ENCODE measurements at regions not wholly inside any gene's neighbourhood (a gene's known extent, or its start where the extent isn't known, plus 50 kb on each side); places are given as distances from the start of the nearest gene placed in this dataset.

DNA sequence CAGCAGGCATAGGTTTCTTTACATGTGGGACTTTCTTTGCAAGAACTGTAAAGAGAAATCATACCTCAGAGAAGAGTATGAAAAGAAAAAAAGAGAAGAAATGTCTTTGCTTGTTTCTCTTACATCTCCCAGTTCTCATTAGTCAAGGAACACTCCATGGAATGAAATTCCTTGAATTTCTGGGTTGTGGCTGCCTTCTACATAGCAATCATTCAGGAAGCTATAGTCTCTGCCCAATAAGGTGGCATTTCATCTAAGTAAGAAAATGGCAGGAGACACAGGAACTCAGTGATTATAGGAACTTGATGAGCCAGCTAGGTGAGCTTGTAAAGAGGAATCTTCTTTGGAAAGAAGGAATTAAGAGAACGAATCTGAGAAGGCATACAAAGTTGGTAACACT, 197.0 kb upstream of the FKBP1C start:
- Histone ChIP-seq H3K27ac (ENCODE audit: low read depth in 1 of 2, low read length in 2 of 2) (no peak overlapping the region), H3K36me3 (ENCODE audit: control insufficient read depth in 4 of 4, insufficient read depth in 3 of 4, low read depth in 1 of 4, low read length in 3 of 4) (no peaks in the 10 kb centered on the region), H3K4me3 (ENCODE audit: low read depth in 1 of 3, low read length in 3 of 3) (no peak overlapping the region), H3K27me3 (ENCODE audit: control insufficient read depth in 4 of 4, insufficient read depth in 4 of 4, low read length in 3 of 4) (no peaks in the 10 kb centered on the region), H3K9ac (ENCODE audit: low read depth in 1 of 2, low read length in 2 of 2) (no peak overlapping the region), H3K4me1 (ENCODE audit: control insufficient read depth in 4 of 4, insufficient read depth in 4 of 4, low read length in 3 of 4) (no peaks in the 10 kb centered on the region), H3K9me3 (ENCODE audit: control insufficient read depth in 4 of 4, low read length in 3 of 4) (no peaks in the 10 kb centered on the region)
- TF ChIP-seq JUND (IDR thresholded peaks at IDR 0.05) (no peak), GABPA (IDR thresholded peaks at IDR 0.05 in 1 of 2, conservative IDR thresholded peaks at IDR 0.05 in 1 of 2) (no peak), EGR1 (IDR thresholded peaks at IDR 0.05; ENCODE audit: low read depth in 2 of 2) (no peak), TAF1 (conservative IDR thresholded peaks at IDR 0.05) (no peak), RXRA (IDR thresholded peaks at IDR 0.05) (no peak), SP1 (IDR thresholded peaks at IDR 0.05) (no peak), REST (IDR thresholded peaks at IDR 0.05) (no peak), HNF4G (IDR thresholded peaks at IDR 0.05) (no peak), CTCF (IDR thresholded peaks at IDR 0.05; ENCODE audit: low read depth, low read length, missing input control) (no peak), YY1 (IDR thresholded peaks at IDR 0.05) (no peak), FOXA1 (IDR thresholded peaks at IDR 0.05) (no peak), FOXA2 (IDR thresholded peaks at IDR 0.05) (no peak), NR2F2 (IDR thresholded peaks at IDR 0.05) (no peak)
- TF ChIP-seq, protein P1, sequence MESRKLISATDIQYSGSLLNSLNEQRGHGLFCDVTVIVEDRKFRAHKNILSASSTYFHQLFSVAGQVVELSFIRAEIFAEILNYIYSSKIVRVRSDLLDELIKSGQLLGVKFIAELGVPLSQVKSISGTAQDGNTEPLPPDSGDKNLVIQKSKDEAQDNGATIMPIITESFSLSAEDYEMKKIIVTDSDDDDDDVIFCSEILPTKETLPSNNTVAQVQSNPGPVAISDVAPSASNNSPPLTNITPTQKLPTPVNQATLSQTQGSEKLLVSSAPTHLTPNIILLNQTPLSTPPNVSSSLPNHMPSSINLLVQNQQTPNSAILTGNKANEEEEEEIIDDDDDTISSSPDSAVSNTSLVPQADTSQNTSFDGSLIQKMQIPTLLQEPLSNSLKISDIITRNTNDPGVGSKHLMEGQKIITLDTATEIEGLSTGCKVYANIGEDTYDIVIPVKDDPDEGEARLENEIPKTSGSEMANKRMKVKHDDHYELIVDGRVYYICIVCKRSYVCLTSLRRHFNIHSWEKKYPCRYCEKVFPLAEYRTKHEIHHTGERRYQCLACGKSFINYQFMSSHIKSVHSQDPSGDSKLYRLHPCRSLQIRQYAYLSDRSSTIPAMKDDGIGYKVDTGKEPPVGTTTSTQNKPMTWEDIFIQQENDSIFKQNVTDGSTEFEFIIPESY (IDR thresholded peaks at IDR 0.05), result no peak
- TF ChIP-seq, protein P2, sequence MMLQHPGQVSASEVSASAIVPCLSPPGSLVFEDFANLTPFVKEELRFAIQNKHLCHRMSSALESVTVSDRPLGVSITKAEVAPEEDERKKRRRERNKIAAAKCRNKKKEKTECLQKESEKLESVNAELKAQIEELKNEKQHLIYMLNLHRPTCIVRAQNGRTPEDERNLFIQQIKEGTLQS (IDR thresholded peaks at IDR 0.05), result no peak
- TF ChIP-seq, protein P3, sequence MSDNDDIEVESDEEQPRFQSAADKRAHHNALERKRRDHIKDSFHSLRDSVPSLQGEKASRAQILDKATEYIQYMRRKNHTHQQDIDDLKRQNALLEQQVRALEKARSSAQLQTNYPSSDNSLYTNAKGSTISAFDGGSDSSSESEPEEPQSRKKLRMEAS (IDR thresholded peaks at IDR 0.05), result no peak
- 55% methylated on average over 1 of the region's 1 CpG for WGBS
- DNase-seq (ENCODE audit: low spot score), result no peak

DNA sequence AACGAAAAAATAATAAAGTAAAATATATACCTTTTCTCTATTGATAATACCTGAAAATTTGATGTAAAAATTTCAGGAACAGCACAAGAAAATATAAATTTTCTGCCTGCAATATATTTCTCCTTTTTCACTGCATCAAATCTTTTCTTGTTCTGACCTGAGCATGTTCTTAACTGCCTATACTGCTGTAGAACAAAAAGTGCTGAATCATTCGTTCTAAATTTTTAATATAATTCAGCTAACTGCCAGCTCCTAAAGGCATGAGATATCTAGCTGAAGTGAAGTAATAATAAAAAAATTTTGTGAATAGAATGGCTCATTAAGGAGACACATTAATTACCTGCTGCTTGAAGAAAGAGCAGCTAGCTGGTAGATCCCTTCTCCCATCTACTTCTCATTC, 188.6 kb upstream of the FKBP1C start:
- 37% methylated on average over 2 of the region's 2 CpGs for WGBS

More for the DNA sequence above, 188.6 kb upstream of the FKBP1C start:
- H3K27ac ChIP-seq (ENCODE audit: low read depth in 1 of 2, low read length in 2 of 2), result no peak overlapping the region
- no peaks in the 10 kb centered on the region for H3K4me1 ChIP-seq (ENCODE audit: control insufficient read depth in 4 of 4, insufficient read depth in 4 of 4, low read length in 3 of 4)
- H3K27me3 ChIP-seq (ENCODE audit: control insufficient read depth in 4 of 4, insufficient read depth in 4 of 4, low read length in 3 of 4), result peaks cover 0 to 3% (median 0%) of the 10 kb centered on the region in 4 donors
- H3K4me3 ChIP-seq (ENCODE audit: low read depth in 1 of 3, low read length in 3 of 3), result no peak overlapping the region
- no peak for TF ChIP-seq JUND (IDR thresholded peaks at IDR 0.05)
- no peak for TF ChIP-seq RAD21 (IDR thresholded peaks at IDR 0.05)
- no peak for TF ChIP-seq HNF4A (conservative IDR thresholded peaks at IDR 0.05)
- no peak for TF ChIP-seq YY1 (IDR thresholded peaks at IDR 0.05)
- TF ChIP-seq REST (IDR thresholded peaks at IDR 0.05), result no peak
- no peak for TF ChIP-seq FOXA2 (IDR thresholded peaks at IDR 0.05)
- no peaks in the 10 kb centered on the region for H3K36me3 ChIP-seq (ENCODE audit: control insufficient read depth in 4 of 4, insufficient read depth in 3 of 4, low read depth in 1 of 4, low read length in 3 of 4)
- H3K9me3 ChIP-seq (ENCODE audit: control insufficient read depth in 4 of 4, low read length in 3 of 4), result peaks cover 0 to 3% (median 0%) of the 10 kb centered on the region in 4 donors
- DNase-seq (ENCODE audit: low spot score), result no peak
- no peak overlapping the region for H3K9ac ChIP-seq (ENCODE audit: low read depth in 1 of 2, low read length in 2 of 2)
